Coronary artery (tissue), 2 donors: ENCODE measurements at regions not wholly inside any gene's neighbourhood (a gene's known extent, or its start where the extent isn't known, plus 50 kb on each side); places are given as distances from the start of the nearest gene placed in this dataset.

Experiments
- DNase-seq: peaks from one replicate; pipeline ENCODE4 v3.0.0-alpha.2; 2017; ENCODE audit warnings: low spot score
- H3K27ac ChIP-seq, 2 donors: fragments of 200-600 bp; sonication (generic); one replicate each; pipeline ENCODE4 v1.5.1; 2016 to 2019
- H3K4me3 ChIP-seq: fragments of 200-600 bp; sonication (generic); 2 replicates; pipeline ENCODE4 v1.5.1; 2016; ENCODE audit warnings: mild to moderate bottlenecking, moderate library complexity
- CTCF ChIP-seq: fragments of 200-600 bp; sonication (generic); IDR thresholded peaks from one replicate; pipeline ENCODE4 v1.5.1; 2019; ENCODE audit warnings: antibody characterized with exemption

- no peak for TF ChIP-seq CTCF
- H3K27ac ChIP-seq = no peak overlapping the region
- no peak overlapping the region for H3K4me3 ChIP-seq
- DNase-seq = no peak
Observed at GRCh38 chr20:20856956-20857355, 144.5 kb upstream of the RALGAPA2 start.

- H3K27ac ChIP-seq = no peak overlapping the region
- DNase-seq = no peak
- H3K4me3 ChIP-seq = no peak overlapping the region
- TF ChIP-seq CTCF = no peak
Observed at GRCh38 chr20:20856306-20856705, 143.9 kb upstream of the RALGAPA2 start.

- no peak for DNase-seq
- Histone ChIP-seq H3K4me3 (no peak overlapping the region), H3K27ac (no peak overlapping the region)
- no peak for TF ChIP-seq CTCF
Observed at GRCh38 chr20:20851385-20851784, 138.9 kb upstream of the RALGAPA2 start.

GRCh38 chr20:20850407-20850806 lies 138.0 kb upstream of the RALGAPA2 start:
- H3K27ac ChIP-seq = no peak overlapping the region

GRCh38 chr20:20849161-20849560 lies 136.7 kb upstream of the RALGAPA2 start:
- H3K4me3 ChIP-seq = no peak overlapping the region
- DNase-seq = no peak
- H3K27ac ChIP-seq = no peak overlapping the region
- TF ChIP-seq CTCF = no peak

More at GRCh38 chr20:20850407-20850806, 138.0 kb upstream of the RALGAPA2 start:
- no peak overlapping the region for H3K4me3 ChIP-seq
- TF ChIP-seq CTCF = no peak
- DNase-seq = no peak

GRCh38 chr20:20847814-20848213 lies 135.4 kb upstream of the RALGAPA2 start:
- no peak overlapping the region for H3K4me3 ChIP-seq
- DNase-seq = no peak
- no peak for TF ChIP-seq CTCF
- no peak overlapping the region for H3K27ac ChIP-seq

GRCh38 chr20:20843982-20844381 lies 131.5 kb upstream of the RALGAPA2 start:
- no peak for TF ChIP-seq CTCF
- no peak overlapping the region for H3K27ac ChIP-seq
- H3K4me3 ChIP-seq = no peak overlapping the region
- no peak for DNase-seq
